Activated CD4-positive, alpha-beta T cell treated with anti-CD3 and anti-CD28 coated beads, Interleukin-2, amount 10 ng/mL, durations not matched to agents 7 days and 5 days (primary cell): ENCODE measurements at regions not wholly inside any gene's neighbourhood (a gene's known extent, or its start where the extent isn't known, plus 50 kb on each side); places are given as distances from the start of the nearest gene placed in this dataset.

Source experiments
- CTCF ChIA-PET: fragments of 350-600 bp; sonication (Branson Sonifier 250); formaldehyde crosslinking; loops from one replicate; lab custom pipeline; 2021; ENCODE audit warnings: antibody characterized with exemption; lab: Charles Lee
- POLR2A ChIA-PET: fragments of 350-600 bp; sonication (Branson Sonifier 250); formaldehyde crosslinking; loops from one replicate; lab custom pipeline; 2021; ENCODE audit warnings: antibody characterized with exemption; lab: Charles Lee
- DNase-seq: peaks from one replicate; pipeline ENCODE4 v3.0.0-alpha.2; 2020
- H3K27ac Mint-ChIP-seq: one replicate; pipeline ENCODE4 v1.8.0; 2021; ENCODE audit warnings: mild to moderate bottlenecking, moderate library complexity, mixed read lengths
- H3K27me3 Mint-ChIP-seq: one replicate; pipeline ENCODE4 v1.8.0; 2021; ENCODE audit warnings: mixed read lengths
- H3K36me3 Mint-ChIP-seq: one replicate; pipeline ENCODE4 v1.8.0; 2021; ENCODE audit warnings: low read depth, mixed read lengths
- H3K4me1 Mint-ChIP-seq: one replicate; pipeline ENCODE4 v1.8.0; 2021; ENCODE audit warnings: mixed read lengths
- H3K4me3 Mint-ChIP-seq: one replicate; pipeline ENCODE4 v1.8.0; 2021; ENCODE audit warnings: mild to moderate bottlenecking, moderate library complexity, mixed read lengths
- H3K9me3 Mint-ChIP-seq: one replicate; pipeline ENCODE4 v1.8.0; 2021; ENCODE audit warnings: mixed read lengths

- ChIA-PET POLR2A (no interaction called here), CTCF (no interaction called here)
- peaks cover 2% of the 10 kb centered on the region for H3K9me3 Mint-ChIP-seq
These were observed 372.2 kb upstream of the CDH11 start for GRCh38 chr16:65494080-65494479.

GRCh38 chr16:65490286-65490685, 368.4 kb upstream of the CDH11 start:
- no peaks in the 10 kb centered on the region for H3K4me1 Mint-ChIP-seq
- H3K27me3 Mint-ChIP-seq: no peaks in the 10 kb centered on the region
- ChIA-PET POLR2A (no interaction called here), CTCF (no interaction called here)
- no peak overlapping the region for H3K27ac Mint-ChIP-seq
- no peak for DNase-seq
- H3K9me3 Mint-ChIP-seq: peaks cover 2% of the 10 kb centered on the region
- no peak overlapping the region for H3K4me3 Mint-ChIP-seq
- H3K36me3 Mint-ChIP-seq: no peaks in the 10 kb centered on the region

More at GRCh38 chr16:65494080-65494479, 372.2 kb upstream of the CDH11 start:
- Mint-ChIP-seq H3K4me1 (no peaks in the 10 kb centered on the region), H3K27ac (no peak overlapping the region), H3K27me3 (no peaks in the 10 kb centered on the region), H3K4me3 (no peak overlapping the region), H3K36me3 (no peaks in the 10 kb centered on the region)
- DNase-seq: no peak

DNA sequence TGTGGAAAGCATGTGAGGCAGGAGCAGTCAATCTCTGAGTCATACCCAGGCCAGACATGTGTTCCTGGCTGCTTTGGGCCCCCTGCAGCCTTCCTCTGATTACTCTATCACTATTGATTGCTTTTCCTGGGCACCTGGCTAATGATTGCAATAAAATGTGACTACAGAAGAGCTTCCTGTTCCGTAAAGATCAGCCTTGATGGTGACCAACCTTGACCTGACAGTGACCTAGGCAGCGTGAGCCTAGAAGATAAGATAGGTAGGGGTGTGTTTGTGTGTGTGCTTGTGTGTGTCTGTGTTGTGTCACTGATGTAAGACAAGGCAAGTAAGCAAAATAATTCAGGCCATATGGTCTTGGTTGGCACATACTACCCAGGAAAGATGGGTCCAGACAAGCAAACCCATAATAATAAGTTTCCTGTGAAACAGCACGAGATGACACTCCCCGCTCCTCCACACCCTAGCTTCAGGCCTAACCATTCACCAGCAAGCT, 367.7 kb upstream of the CDH11 start:
- no peak for DNase-seq
- CTCF ChIA-PET: no interaction called here
- H3K9me3 Mint-ChIP-seq: peaks cover 2% of the 10 kb centered on the region
- POLR2A ChIA-PET: no interaction called here
- H3K4me1 Mint-ChIP-seq: no peaks in the 10 kb centered on the region
- H3K27me3 Mint-ChIP-seq: no peaks in the 10 kb centered on the region
- no peak overlapping the region for H3K27ac Mint-ChIP-seq
- no peaks in the 10 kb centered on the region for H3K36me3 Mint-ChIP-seq
- no peak overlapping the region for H3K4me3 Mint-ChIP-seq

- Mint-ChIP-seq H3K27me3 (no peaks in the 10 kb centered on the region), H3K36me3 (no peaks in the 10 kb centered on the region), H3K4me1 (no peaks in the 10 kb centered on the region), H3K27ac (no peak overlapping the region), H3K4me3 (no peak overlapping the region), H3K9me3 (no peaks in the 10 kb centered on the region)
- ChIA-PET POLR2A (no interaction called here), CTCF (no interaction called here)
- DNase-seq: no peak
These were observed 365.4 kb upstream of the CDH11 start for GRCh38 chr16:65487231-65487630.

- H3K27me3 Mint-ChIP-seq: no peaks in the 10 kb centered on the region
- no peak overlapping the region for H3K4me3 Mint-ChIP-seq
- no peak overlapping the region for H3K27ac Mint-ChIP-seq
- H3K9me3 Mint-ChIP-seq: no peaks in the 10 kb centered on the region
- CTCF ChIA-PET: interaction anchor here (0.6 kb wide), 1 partner anchor 80 kb away, joined by 3 read pairs; no protein-coding TSS in a partner anchor
- H3K36me3 Mint-ChIP-seq: no peaks in the 10 kb centered on the region
- H3K4me1 Mint-ChIP-seq: no peaks in the 10 kb centered on the region
- no peak for DNase-seq
- POLR2A ChIA-PET: no interaction called here
These were observed 360.1 kb upstream of the CDH11 start for GRCh38 chr16:65481956-65482355.

DNA sequence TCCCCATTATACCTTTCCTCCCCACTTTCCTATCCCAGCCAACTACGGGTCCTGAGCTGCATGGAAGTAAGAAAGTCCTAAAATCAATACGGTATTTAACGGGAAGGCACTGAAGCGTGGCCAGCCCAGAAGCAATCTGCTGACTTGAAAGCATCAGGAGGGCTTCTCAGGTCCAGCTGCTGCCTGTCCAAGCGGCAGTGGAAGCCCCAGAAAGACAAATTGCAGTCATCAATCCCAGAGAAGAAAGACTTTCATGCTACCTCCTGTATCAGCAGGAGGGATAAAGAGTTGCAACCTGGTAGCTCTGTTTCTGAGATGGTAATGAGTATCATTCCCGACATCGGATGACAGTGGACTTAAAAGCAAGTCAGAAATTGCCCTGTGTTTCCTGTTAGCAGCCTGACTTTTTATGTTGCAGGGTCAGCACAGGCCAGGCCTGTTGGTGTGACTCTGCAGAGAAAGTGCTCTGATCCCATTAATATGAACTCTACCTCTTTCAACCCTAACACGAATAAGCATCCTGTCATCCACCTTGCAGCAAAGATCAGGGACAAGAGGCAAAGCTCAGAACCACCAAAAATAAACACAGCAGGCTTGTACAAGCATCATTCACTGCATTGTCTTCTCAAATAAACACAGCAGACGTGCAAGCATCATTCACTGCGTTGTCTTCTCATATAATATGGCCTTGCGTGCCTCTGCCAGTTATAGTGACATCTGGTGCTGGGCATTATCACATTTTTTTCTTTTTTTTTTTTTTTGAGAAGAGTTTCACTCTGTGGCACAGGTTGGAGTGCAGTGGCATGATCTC, 358.6 kb upstream of the CDH11 start:
- H3K27me3 Mint-ChIP-seq: no peaks in the 10 kb centered on the region
- no peak for DNase-seq
- no peak overlapping the region for H3K4me3 Mint-ChIP-seq
- POLR2A ChIA-PET: no interaction called here
- H3K36me3 Mint-ChIP-seq: no peaks in the 10 kb centered on the region
- no peaks in the 10 kb centered on the region for H3K4me1 Mint-ChIP-seq
- CTCF ChIA-PET: no interaction called here
- no peaks in the 10 kb centered on the region for H3K9me3 Mint-ChIP-seq
- H3K27ac Mint-ChIP-seq: no peak overlapping the region

DNA sequence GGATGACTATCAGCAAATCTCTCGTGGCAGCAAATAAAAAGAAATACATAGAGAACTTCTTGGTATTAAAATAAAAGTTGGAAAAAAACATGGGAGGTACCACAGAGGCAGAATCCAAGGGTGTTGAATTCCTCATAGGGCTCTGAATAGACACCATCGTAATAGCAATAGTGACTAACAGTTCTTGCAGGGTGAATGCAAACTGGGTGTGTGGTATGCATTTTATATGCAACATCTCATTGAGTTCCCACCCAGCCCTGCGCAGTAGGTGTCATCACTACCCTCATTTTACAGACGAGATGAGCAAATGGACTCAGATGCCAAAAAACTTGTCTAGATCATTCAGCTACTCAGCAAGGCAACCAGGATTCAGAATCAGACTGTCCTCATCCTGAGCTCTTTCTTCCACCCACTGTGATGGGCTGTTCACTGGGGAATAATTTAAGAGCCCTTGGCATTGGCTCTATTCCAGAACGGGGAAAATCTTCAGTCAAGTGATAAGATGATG, 354.6 kb upstream of the CDH11 start:
- Mint-ChIP-seq H3K4me3 (no peak overlapping the region), H3K4me1 (no peaks in the 10 kb centered on the region), H3K9me3 (peaks cover 6% of the 10 kb centered on the region), H3K27me3 (no peaks in the 10 kb centered on the region), H3K36me3 (no peaks in the 10 kb centered on the region), H3K27ac (no peak overlapping the region)
- POLR2A ChIA-PET: interaction anchor here (0.5 kb wide), 1 partner anchor 222 kb away, joined by 4 read pairs; no protein-coding TSS in a partner anchor
- DNase-seq: no peak
- CTCF ChIA-PET: no interaction called here

DNA sequence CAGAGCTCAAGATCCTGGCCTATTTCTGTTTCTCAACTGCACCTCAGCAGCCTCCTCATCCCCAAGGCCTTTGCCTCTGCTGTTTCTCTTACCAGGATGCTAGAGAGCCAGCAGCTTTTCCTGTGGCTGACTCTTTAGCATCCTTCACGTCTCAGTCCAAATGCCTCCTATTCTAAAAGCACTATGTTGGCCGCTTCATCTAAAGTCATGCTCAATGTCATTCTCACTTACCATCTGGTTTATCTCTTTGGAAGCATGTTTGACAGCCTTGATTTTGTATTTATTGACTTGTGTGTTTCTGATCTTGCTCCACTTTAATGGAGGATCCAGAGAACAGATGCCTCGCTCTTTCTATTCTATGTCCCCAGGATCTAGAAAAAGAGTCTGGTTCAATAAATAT, 351.8 kb upstream of the CDH11 start:
- Mint-ChIP-seq H3K4me3 (no peak overlapping the region), H3K9me3 (peaks cover 6% of the 10 kb centered on the region), H3K36me3 (no peaks in the 10 kb centered on the region), H3K4me1 (no peaks in the 10 kb centered on the region), H3K27me3 (no peaks in the 10 kb centered on the region), H3K27ac (no peak overlapping the region)
- POLR2A ChIA-PET: no interaction called here
- DNase-seq: no peak
- CTCF ChIA-PET: no interaction called here

GRCh38 chr16:65469116-65469515, 347.3 kb upstream of the CDH11 start:
- Mint-ChIP-seq H3K27me3 (no peaks in the 10 kb centered on the region), H3K4me1 (no peaks in the 10 kb centered on the region), H3K27ac (no peak overlapping the region)

GRCh38 chr16:65468133-65468532, 346.3 kb upstream of the CDH11 start:
- H3K4me1 Mint-ChIP-seq: no peaks in the 10 kb centered on the region
- CTCF ChIA-PET: no interaction called here
- POLR2A ChIA-PET: no interaction called here
- DNase-seq: no peak
- peaks cover 5% of the 10 kb centered on the region for H3K9me3 Mint-ChIP-seq
- no peaks in the 10 kb centered on the region for H3K36me3 Mint-ChIP-seq
- no peak overlapping the region for H3K27ac Mint-ChIP-seq
- no peaks in the 10 kb centered on the region for H3K27me3 Mint-ChIP-seq
- H3K4me3 Mint-ChIP-seq: no peak overlapping the region

More at GRCh38 chr16:65469116-65469515, 347.3 kb upstream of the CDH11 start:
- Mint-ChIP-seq H3K4me3 (no peak overlapping the region), H3K36me3 (no peaks in the 10 kb centered on the region), H3K9me3 (peaks cover 8% of the 10 kb centered on the region)
- CTCF ChIA-PET: no interaction called here
- POLR2A ChIA-PET: no interaction called here
- no peak for DNase-seq

DNA sequence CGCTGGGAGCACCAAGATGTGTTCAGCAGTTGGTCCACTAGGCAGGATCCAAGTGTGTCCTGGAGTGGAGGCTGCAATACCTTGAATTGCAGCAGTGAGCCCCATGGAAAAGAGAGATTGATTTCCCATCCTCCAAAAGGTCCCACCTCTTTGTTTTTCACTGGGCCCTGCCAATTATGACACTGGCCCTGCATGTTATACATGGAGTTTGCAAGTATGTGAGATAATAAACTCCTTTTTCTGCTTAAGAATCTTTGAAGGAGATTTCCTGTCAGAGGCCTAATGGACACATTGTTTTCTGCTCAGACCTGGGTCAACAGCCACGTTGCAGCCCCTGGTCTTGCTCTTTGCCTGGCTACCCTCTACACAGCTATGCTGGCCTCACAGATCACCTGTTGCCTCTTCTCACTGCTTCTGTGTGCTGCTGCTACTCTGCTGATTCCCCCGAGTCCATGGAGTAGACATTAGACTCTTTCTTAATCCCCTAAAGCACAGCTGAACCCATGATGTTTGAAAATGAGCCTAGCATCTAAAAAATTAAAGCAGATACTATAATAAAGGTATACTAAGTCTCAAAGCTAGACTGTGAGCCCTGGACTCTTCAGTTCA, 341.9 kb upstream of the CDH11 start:
- Mint-ChIP-seq H3K4me1 (no peaks in the 10 kb centered on the region), H3K36me3 (no peaks in the 10 kb centered on the region), H3K4me3 (no peak overlapping the region), H3K27me3 (no peaks in the 10 kb centered on the region), H3K9me3 (peaks cover 5% of the 10 kb centered on the region), H3K27ac (no peak overlapping the region)
- no peak for DNase-seq
- CTCF ChIA-PET: interaction anchor here (1.1 kb wide), 1 partner anchor 9 kb away, joined by 3 read pairs; no protein-coding TSS in a partner anchor
- POLR2A ChIA-PET: no interaction called here

DNA sequence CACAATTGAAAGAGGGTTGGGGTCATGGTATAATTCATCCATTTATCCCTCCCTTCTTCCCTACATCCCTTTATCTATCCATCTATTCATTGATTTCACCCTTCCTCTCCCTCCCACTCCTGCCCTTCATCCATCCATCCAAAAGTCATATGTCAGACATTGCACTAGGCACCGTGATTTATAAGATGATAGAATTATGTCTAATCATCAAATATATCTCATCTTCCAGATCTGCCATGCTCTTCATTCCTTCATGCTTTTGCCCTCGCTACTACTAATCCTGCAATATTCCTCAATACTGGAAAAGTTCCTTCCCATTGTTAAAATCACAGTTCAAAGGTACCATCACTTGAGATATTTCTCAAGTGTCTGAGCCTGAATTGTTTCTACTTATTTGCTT, 335.2 kb upstream of the CDH11 start:
- H3K36me3 Mint-ChIP-seq: no peaks in the 10 kb centered on the region
- POLR2A ChIA-PET: no interaction called here

DNA sequence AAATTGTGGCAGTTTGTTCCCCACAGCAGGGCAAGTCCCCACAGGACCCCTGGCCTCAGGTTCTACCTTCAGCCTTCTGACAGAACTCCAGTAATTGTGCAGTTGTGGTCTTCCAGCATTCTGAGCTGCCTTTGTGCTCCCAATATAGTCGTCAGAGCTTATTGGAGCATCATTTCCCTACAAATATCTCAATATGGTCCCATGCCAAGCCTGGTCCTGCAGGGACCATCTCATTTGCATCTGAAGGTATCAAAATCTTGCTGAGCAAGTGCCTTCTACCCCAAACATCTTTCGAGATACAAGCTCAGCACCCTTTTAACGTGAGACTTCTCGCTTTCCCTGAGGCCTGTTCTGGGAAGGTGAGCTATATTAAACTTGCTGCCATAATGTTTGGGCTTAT, 333.9 kb upstream of the CDH11 start:
- Mint-ChIP-seq H3K27me3 (no peaks in the 10 kb centered on the region), H3K4me1 (no peaks in the 10 kb centered on the region), H3K9me3 (peaks cover 3% of the 10 kb centered on the region)

More for the DNA sequence above, 335.2 kb upstream of the CDH11 start:
- Mint-ChIP-seq H3K4me1 (no peaks in the 10 kb centered on the region), H3K9me3 (no peaks in the 10 kb centered on the region), H3K27ac (no peak overlapping the region), H3K27me3 (no peaks in the 10 kb centered on the region), H3K4me3 (no peak overlapping the region)
- CTCF ChIA-PET: no interaction called here
- DNase-seq: no peak

More for the DNA sequence above, 333.9 kb upstream of the CDH11 start:
- Mint-ChIP-seq H3K4me3 (no peak overlapping the region), H3K27ac (no peak overlapping the region), H3K36me3 (no peaks in the 10 kb centered on the region)
- CTCF ChIA-PET: interaction anchor here (1.4 kb wide), 1 partner anchor 8 kb away, joined by 3 read pairs; no protein-coding TSS in a partner anchor
- POLR2A ChIA-PET: no interaction called here
- DNase-seq: no peak
